Activated CD4-positive, alpha-beta T cell treated with anti-CD3 and anti-CD28 coated beads for 36 hours (primary cell): ENCODE measurements at regions not wholly inside any gene's neighbourhood (a gene's known extent, or its start where the extent isn't known, plus 50 kb on each side); places are given as distances from the start of the nearest gene placed in this dataset.
A peak's percentile ranks its signal among the peaks of the same experiment; 100 is the strongest.

ENCODE experiments used
- ATAC-seq: fragments of 200-7000 bp; cut with Tn5 transposase; one replicate; pipeline ENCODE4 v1.10.0; 2021; ENCODE audit warnings: mild to moderate bottlenecking, moderate library complexity
- CTCF ChIA-PET: fragments of 350-600 bp; sonication (Branson Sonifier 250); formaldehyde crosslinking; loops from one replicate; lab custom pipeline; 2021; ENCODE audit warnings: antibody characterized with exemption; lab: Charles Lee
- POLR2A ChIA-PET: fragments of 350-600 bp; sonication (Branson Sonifier 250); formaldehyde crosslinking; loops from one replicate; lab custom pipeline; 2021; ENCODE audit warnings: antibody characterized with exemption, inconsistent platforms; lab: Charles Lee
- DNase-seq: peaks from one replicate; pipeline ENCODE4 v3.0.0-alpha.2; 2020
- H3K27ac Mint-ChIP-seq: one replicate; pipeline ENCODE4 v1.8.0; 2021; ENCODE audit warnings: mixed read lengths
- H3K27me3 Mint-ChIP-seq: one replicate; pipeline ENCODE4 v1.8.0; 2021; ENCODE audit warnings: mixed read lengths
- H3K36me3 Mint-ChIP-seq: one replicate; pipeline ENCODE4 v1.8.0; 2021; ENCODE audit warnings: low read depth, mixed read lengths
- H3K4me1 Mint-ChIP-seq: one replicate; pipeline ENCODE4 v1.8.0; 2021; ENCODE audit warnings: mixed read lengths
- H3K4me3 Mint-ChIP-seq: one replicate; pipeline ENCODE4 v1.8.0; 2021; ENCODE audit warnings: mild to moderate bottlenecking, moderate library complexity, mixed read lengths
- H3K9me3 Mint-ChIP-seq: one replicate; pipeline ENCODE4 v1.8.0; 2021; ENCODE audit warnings: low read depth, mixed read lengths
- intact Hi-C, 2 experiments: fragments of 100-400 bp; cut with DNase I in 1 of 2; cut with micrococcal nuclease in 1 of 2; formaldehyde crosslinking; loops; one replicate each; pipeline versions ENCODE4 v1.14.2 to v1.15.1; 2022 to 2024; cut with DNase I, micrococcal nuclease

GRCh38 chr15:25532269-25533140 lies 93.7 kb upstream of the UBE3A start:
- intact Hi-C loops, result no loop called here
- Mint-ChIP-seq H3K36me3 (no peaks in the 10 kb centered on the region), H3K9me3 (peaks cover 9% of the 10 kb centered on the region), H3K27me3 (no peaks in the 10 kb centered on the region), H3K4me1 (no peaks in the 10 kb centered on the region), H3K4me3 (no peak overlapping the region), H3K27ac (no peak overlapping the region)
- DNase-seq (no peak), ATAC-seq (no peak)
- POLR2A ChIA-PET, result no interaction called here
- CTCF ChIA-PET, result interaction anchor here (0.9 to 1.1 kb wide), 2 partner anchors 12 to 24 kb away, joined by 3 to 5 read pairs; no protein-coding TSS in a partner anchor

GRCh38 chr15:25529774-25530173 lies 91.0 kb upstream of the UBE3A start:
- POLR2A ChIA-PET, result no interaction called here
- Mint-ChIP-seq H3K9me3 (peaks cover 11% of the 10 kb centered on the region), H3K4me3 (no peak overlapping the region)

GRCh38 chr15:25527118-25527517 lies 88.3 kb upstream of the UBE3A start:
- ATAC-seq (peak; percentile 71), DNase-seq (no peak)
- ChIA-PET CTCF (no interaction called here), POLR2A (no interaction called here)
- Mint-ChIP-seq H3K9me3 (peaks cover 19% of the 10 kb centered on the region), H3K4me1 (no peaks in the 10 kb centered on the region), H3K27me3 (no peaks in the 10 kb centered on the region), H3K27ac (no peak overlapping the region), H3K36me3 (no peaks in the 10 kb centered on the region), H3K4me3 (no peak overlapping the region)
- intact Hi-C loops, result no loop called here

More at GRCh38 chr15:25529774-25530173, 91.0 kb upstream of the UBE3A start:
- no peaks in the 10 kb centered on the region for H3K4me1 Mint-ChIP-seq
- ATAC-seq (no peak), DNase-seq (no peak)
- H3K27me3 Mint-ChIP-seq, result no peaks in the 10 kb centered on the region
- intact Hi-C loops, result no loop called here
- CTCF ChIA-PET, result no interaction called here
- H3K36me3 Mint-ChIP-seq, result no peaks in the 10 kb centered on the region
- H3K27ac Mint-ChIP-seq, result no peak overlapping the region

GRCh38 chr15:25525741-25526140 lies 86.9 kb upstream of the UBE3A start:
- DNase-seq (no peak), ATAC-seq (no peak)
- Mint-ChIP-seq H3K4me3 (no peak overlapping the region), H3K9me3 (peaks cover 19% of the 10 kb centered on the region), H3K36me3 (no peaks in the 10 kb centered on the region), H3K27me3 (no peaks in the 10 kb centered on the region), H3K27ac (no peak overlapping the region), H3K4me1 (no peaks in the 10 kb centered on the region)
- ChIA-PET POLR2A (no interaction called here), CTCF (interaction anchor here (0.6 kb wide), 1 partner anchor 176 kb away, joined by 3 read pairs; no protein-coding TSS in a partner anchor)
- intact Hi-C loops, result no loop called here

GRCh38 chr15:25515633-25516032 lies 76.8 kb upstream of the UBE3A start:
- no peak for DNase-seq
- peaks cover 1% of the 10 kb centered on the region for H3K27me3 Mint-ChIP-seq
- H3K27ac Mint-ChIP-seq, result no peak overlapping the region
- intact Hi-C loops, result no loop called here
- ATAC-seq, result no peak
- ChIA-PET POLR2A (no interaction called here), CTCF (no interaction called here)
- no peak overlapping the region for H3K4me3 Mint-ChIP-seq
- H3K36me3 Mint-ChIP-seq, result no peaks in the 10 kb centered on the region
- no peaks in the 10 kb centered on the region for H3K9me3 Mint-ChIP-seq
- no peaks in the 10 kb centered on the region for H3K4me1 Mint-ChIP-seq

- intact Hi-C loops, result no loop called here
Measured at GRCh38 chr15:25514522-25514921, 75.7 kb upstream of the UBE3A start.

GRCh38 chr15:25512957-25513356 lies 74.1 kb upstream of the UBE3A start:
- no peak overlapping the region for H3K27ac Mint-ChIP-seq
- H3K36me3 Mint-ChIP-seq, result no peaks in the 10 kb centered on the region
- CTCF ChIA-PET, result no interaction called here
- no peak overlapping the region for H3K4me3 Mint-ChIP-seq
- no peaks in the 10 kb centered on the region for H3K4me1 Mint-ChIP-seq
- H3K9me3 Mint-ChIP-seq, result no peaks in the 10 kb centered on the region
- POLR2A ChIA-PET, result no interaction called here
- ATAC-seq (no peak), DNase-seq (no peak)
- intact Hi-C loops, result no loop called here
- no peaks in the 10 kb centered on the region for H3K27me3 Mint-ChIP-seq

More at GRCh38 chr15:25514522-25514921, 75.7 kb upstream of the UBE3A start:
- ATAC-seq (no peak), DNase-seq (no peak)
- no peak overlapping the region for H3K27ac Mint-ChIP-seq
- no peaks in the 10 kb centered on the region for H3K36me3 Mint-ChIP-seq
- ChIA-PET CTCF (no interaction called here), POLR2A (no interaction called here)
- H3K27me3 Mint-ChIP-seq, result no peaks in the 10 kb centered on the region
- no peaks in the 10 kb centered on the region for H3K9me3 Mint-ChIP-seq
- no peaks in the 10 kb centered on the region for H3K4me1 Mint-ChIP-seq
- no peak overlapping the region for H3K4me3 Mint-ChIP-seq

- no peaks in the 10 kb centered on the region for H3K9me3 Mint-ChIP-seq
- no peak for DNase-seq
- no peak for ATAC-seq
- ChIA-PET POLR2A (no interaction called here), CTCF (interaction anchor here (1.5 kb wide), 1 partner anchor 1355 kb away, joined by 4 read pairs; no protein-coding TSS in a partner anchor)
- no peaks in the 10 kb centered on the region for H3K4me1 Mint-ChIP-seq
- intact Hi-C loops, result no loop called here
- no peak overlapping the region for H3K4me3 Mint-ChIP-seq
- no peak overlapping the region for H3K27ac Mint-ChIP-seq
- no peaks in the 10 kb centered on the region for H3K36me3 Mint-ChIP-seq
- H3K27me3 Mint-ChIP-seq, result peaks cover 3% of the 10 kb centered on the region
Measured at GRCh38 chr15:25510146-25510545, 71.3 kb upstream of the UBE3A start.

GRCh38 chr15:25509703-25510102 lies 70.9 kb upstream of the UBE3A start:
- ChIA-PET CTCF (interaction anchor here (1.5 kb wide), 2 partner anchors 426 to 1355 kb away, joined by 3 to 4 read pairs; no protein-coding TSS in a partner anchor), POLR2A (no interaction called here)
- no peaks in the 10 kb centered on the region for H3K36me3 Mint-ChIP-seq
- ATAC-seq (no peak), DNase-seq (no peak)
- intact Hi-C loops, result loop anchor here (2.0 to 10.0 kb wide), 2 partner anchors 425 to 1355 kb away; partner anchors contain the start of gene GABRA5 (in 1 of the 2)
- no peak overlapping the region for H3K4me3 Mint-ChIP-seq
- no peaks in the 10 kb centered on the region for H3K9me3 Mint-ChIP-seq
- H3K4me1 Mint-ChIP-seq, result no peaks in the 10 kb centered on the region
- peaks cover 3% of the 10 kb centered on the region for H3K27me3 Mint-ChIP-seq
- no peak overlapping the region for H3K27ac Mint-ChIP-seq

GRCh38 chr15:25508369-25509002 lies 69.7 kb upstream of the UBE3A start:
- Mint-ChIP-seq H3K9me3 (no peaks in the 10 kb centered on the region), H3K27me3 (peaks cover 3% of the 10 kb centered on the region), H3K36me3 (no peaks in the 10 kb centered on the region), H3K4me1 (no peaks in the 10 kb centered on the region), H3K27ac (no peak overlapping the region), H3K4me3 (no peak overlapping the region)
- intact Hi-C loops, result loop anchor here (1.0 to 10.0 kb wide), 5 partner anchors 202 to 1356 kb away; partner anchors contain the start of gene GABRA5 (in 1 of the 2)
- CTCF ChIA-PET, result interaction anchor here (0.6 to 1.6 kb wide), 17 partner anchors 24 to 1120 kb away, joined by 3 to 14 read pairs (median 3); no protein-coding TSS in a partner anchor
- DNase-seq (no peak), ATAC-seq (no peak)
- POLR2A ChIA-PET, result interaction anchor here (0.6 kb wide), 2 partner anchors 77 to 242 kb away, joined by 3 to 17 read pairs; no protein-coding TSS in a partner anchor

GRCh38 chr15:25504307-25504706 lies 65.5 kb upstream of the UBE3A start:
- ChIA-PET CTCF (no interaction called here), POLR2A (no interaction called here)
- no peak for DNase-seq
- Mint-ChIP-seq H3K4me3 (no peak overlapping the region), H3K27ac (no peak overlapping the region), H3K27me3 (peaks cover 3% of the 10 kb centered on the region), H3K36me3 (no peaks in the 10 kb centered on the region), H3K4me1 (no peaks in the 10 kb centered on the region), H3K9me3 (no peaks in the 10 kb centered on the region)
- ATAC-seq, result no peak
- intact Hi-C loops, result loop anchor here (5.0 to 10.0 kb wide), 3 partner anchors 742 to 1857 kb away; partner anchors contain the start of genes GABRA5 (in 1 of the 2) and MAGEL2 (in 1 of the 2)
